HG03439 (cell line): ENCODE measurements at regions not wholly inside any gene's neighbourhood (a gene's known extent, or its start where the extent isn't known, plus 50 kb on each side); places are given as distances from the start of the nearest gene placed in this dataset.
"Not testable (repeated sequence)": the region's sequence is repeated elsewhere in the genome, so short reads cannot be mapped to it uniquely, and the experiment has no call there.

ENCODE experiments used
- ATAC-seq: cut with Tn5 transposase; IDR thresholded peaks from one replicate; pipeline ENCODE4 v1.9.1; 2021; ENCODE audit warnings: mild to moderate bottlenecking, moderate library complexity; ENCODE audit not compliant: unreplicated experiment

DNA sequence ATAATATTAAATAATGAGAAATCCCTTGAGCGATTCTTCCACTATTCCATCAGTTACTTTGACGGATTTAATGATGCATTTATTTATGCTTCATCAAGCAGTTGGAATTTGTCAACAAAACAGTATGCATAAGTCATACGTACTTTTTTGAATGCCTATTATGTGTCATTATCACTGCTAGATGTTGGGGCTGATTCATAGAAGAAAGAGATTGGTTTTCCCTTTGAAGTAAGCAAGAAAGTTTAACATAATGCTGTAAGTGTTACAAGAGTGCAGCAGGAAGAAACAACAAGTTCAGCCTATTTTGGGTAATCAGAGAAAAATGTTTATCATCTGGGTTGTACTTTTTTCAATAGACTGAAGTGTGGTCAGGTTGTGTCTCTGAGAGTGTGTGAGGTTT, 121.2 kb upstream of the RANBP3L start:
- ATAC-seq = no peak

DNA sequence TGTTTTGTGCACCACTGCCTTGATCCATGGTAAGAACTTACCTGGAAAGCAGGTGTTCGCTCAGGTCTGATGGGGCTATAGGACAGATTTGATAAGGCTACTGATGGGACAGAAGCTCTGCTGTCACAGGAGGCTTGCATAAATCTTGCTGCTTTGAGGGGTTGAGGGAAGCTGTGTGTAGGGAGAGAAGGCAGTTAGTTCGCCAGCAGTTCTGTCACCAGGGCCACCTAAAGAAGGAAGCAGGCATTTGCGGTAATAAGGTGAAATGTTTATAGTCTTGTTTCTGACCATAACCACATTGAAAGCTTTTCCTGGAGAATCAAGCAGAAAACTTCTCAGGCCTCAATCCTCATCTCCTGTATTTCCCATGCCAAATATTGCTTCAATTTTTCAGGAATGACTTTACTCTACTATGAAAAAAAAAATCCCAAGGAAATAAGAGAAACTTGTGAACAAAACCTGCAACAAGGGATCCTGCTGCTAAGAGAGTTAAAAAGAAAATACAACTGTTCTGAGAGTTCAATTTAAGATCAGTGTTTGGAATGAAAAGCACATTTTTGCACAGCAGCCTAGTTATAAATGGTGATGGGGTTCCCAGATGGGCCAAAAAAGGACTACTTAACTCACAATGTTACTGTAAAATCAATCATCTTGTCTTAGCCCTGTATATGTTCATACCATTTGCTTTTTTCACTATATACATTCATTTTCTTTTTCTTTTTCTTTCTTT, 122.0 kb upstream of the RANBP3L start:
- no peak for ATAC-seq

DNA sequence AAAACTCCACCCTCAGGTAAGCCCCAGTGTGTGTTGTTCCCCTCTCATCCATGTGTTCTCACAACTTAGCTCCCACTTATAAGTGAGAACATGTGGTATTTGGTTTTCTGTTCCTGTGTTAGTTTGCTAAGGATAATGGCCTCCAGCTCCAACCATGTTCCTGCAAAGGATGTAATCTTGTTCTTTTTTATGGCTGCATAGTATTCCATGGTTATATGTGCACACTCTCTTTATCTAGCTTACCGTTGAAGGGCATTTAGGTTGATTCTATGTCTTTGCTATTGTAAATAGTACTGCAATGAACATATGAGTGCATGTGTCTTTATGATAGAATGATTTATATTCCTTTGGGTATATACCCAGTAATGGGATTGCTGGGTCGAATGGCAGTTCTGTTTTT, 124.4 kb upstream of the RANBP3L start:
- not testable (repeated sequence) for ATAC-seq

DNA sequence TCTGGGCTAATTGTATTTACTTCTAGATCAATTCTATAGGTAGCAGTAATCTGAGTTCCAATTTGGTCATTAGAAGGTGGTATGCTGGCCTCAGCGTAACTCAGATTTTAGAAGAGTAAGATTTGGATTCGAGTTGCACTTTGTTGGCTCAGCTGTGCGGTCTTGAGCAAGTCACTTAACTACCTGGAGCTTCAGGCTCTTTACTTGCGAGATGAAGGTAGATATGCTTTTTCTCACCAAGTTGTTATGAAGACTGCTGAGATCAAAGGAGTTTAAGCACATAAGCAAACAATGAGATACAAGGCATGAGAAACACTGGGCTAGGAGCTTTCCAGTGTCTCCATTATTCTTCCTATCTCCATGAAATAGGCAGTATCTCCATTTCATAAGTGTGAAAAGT, 133.8 kb upstream of the RANBP3L start:
- ATAC-seq = no peak

DNA sequence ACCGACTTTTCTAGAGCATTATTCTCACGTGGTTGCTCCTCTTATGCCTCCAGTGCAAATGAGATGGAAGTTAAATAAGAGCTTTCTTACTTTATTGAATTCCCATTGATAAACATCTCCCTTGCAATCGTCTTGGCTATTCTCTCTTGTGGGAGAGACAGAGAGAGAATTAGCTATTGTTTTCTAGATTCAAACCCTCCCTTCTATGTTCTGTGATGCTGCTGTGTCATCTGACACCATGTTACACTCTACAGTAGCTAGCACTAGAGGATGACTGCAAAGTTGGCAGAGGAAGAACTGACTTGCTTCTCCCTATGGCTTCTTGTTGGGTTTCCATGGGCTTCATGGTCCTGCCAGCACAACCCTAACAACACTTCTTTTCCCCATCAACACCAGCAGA, 134.6 kb upstream of the RANBP3L start:
- no peak for ATAC-seq

DNA sequence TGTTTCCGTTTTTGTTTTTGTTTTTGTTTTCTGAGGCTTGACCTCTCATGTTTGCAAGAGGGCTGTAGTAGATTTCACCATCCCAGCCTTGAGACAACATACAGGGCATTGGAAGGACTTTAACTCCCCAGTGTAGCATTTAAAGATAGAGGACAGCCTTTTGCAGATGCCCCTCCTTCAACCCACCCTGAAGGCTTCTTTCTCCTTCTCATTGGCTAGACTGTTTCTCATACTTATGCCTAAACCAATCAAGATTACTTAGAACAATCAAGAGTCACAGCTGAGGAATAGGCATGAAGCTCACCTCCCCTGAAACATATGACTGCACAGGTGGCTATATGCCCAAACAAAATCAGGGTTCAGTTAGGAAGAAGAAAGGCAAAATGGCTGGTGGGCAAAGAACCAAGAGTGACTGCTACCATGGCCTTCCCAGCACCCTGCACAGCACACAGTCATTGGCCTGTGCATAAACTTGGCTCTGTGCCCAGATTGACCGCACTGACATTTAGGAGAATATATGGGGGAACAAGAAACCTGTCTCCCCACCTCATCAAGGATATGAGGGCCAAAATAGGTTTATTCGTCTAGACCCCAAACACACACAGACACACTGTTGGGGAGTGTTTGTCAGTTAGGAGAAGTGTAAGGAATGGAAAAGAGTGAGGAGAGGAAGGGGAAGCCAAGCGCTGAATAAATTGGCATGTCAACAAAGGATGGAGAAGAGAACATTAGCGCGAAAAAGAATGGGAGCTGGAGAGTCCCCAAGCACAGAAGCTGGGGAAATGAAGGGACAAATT, 137.3 kb upstream of the RANBP3L start:
- ATAC-seq = no peak

DNA sequence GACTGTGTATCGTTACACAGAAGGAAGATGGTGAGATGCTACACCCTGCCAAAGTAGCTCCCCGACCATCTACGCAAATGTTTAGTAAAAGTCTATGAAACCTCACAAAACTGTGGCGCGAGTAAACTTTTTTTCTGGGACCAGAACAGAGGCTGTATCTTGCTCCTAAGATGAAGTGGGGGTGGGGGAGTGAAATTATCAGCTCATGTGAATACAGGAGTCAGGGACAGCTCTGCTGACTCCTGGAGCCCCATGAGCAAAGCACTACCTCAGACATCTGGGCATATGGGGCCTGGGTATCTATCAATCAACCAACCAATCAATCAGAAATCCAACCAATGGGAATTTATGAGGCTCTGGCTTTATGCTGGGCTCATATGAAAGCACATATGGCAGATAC, 138.6 kb upstream of the RANBP3L start:
- ATAC-seq = no peak

DNA sequence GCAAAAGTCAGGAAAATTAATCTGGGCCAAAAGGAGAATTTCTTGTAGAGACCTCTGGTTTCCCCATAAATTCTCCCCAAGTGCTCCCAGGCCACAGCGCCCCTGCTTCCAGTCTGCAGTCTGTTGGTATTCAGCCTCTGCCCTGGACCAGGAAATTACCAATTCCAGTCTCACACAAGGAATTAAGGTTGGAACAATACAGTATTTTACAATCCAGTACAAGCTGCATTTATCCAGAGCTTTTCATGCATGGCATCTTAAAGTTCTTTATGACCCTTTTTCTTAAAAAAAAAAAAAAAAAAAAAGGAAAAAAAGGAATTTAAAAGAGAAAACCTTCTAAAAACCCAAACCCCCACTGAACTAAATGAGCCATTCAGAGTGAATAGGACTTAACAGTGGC, 139.6 kb upstream of the RANBP3L start:
- no peak for ATAC-seq

DNA sequence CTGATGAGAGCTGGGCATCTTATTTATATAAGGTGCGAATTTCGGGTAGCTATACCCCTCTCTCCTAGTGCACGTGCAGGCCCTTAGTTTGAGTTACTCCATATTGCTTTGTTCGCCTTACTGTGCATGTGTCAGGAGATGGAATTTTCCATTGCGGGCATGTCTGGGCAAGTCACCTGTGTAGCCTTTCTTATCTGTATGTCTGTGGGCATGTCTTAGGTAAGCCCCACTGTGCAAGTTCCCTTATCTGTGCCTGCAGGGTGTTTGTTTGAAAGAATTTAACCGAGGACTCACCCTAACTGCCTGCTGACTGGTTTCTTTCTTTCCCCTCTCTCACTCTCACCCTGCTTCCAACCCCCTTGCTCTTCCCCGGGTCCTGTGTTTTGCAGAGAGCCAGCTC, 140.7 kb upstream of the RANBP3L start:
- no peak for ATAC-seq

DNA sequence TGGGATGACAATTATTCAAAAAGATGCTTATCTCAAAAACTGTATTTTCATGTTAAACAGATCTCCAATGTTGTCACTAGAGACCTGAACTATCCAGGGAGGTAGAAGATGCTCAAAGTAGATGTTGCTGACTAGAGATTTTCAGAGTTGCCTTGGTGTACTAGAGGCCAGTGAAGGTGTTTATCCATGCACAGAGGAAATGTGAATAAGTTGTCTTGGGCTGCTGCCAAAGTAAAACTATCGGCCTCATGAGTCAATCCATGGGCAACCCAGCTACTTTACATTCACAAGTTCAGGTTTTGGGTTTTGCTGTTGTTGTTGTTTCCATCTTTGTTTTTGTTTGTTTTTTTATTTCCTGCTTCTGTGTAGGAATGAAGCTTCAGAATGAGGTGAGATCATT, 141.1 kb upstream of the RANBP3L start:
- no peak for ATAC-seq

DNA sequence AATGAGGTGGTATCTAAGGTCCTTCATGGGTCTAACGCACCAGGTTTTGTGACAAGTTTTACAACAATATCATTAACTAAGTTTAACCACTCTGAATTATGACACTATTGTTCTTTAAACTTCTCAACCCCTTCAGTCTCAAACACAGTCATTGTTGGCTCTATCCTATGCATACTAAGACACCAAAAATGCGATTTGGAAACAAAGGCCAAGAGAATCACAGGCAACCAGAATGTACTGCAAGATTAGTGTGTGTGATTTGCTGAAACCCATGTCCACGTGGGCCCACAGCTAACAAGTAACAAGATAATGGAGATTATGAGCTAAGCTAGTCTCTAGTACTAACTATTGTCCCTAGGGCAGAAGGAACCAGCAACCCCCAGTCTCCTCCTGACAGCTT, 142.2 kb upstream of the RANBP3L start:
- ATAC-seq = no peak

DNA sequence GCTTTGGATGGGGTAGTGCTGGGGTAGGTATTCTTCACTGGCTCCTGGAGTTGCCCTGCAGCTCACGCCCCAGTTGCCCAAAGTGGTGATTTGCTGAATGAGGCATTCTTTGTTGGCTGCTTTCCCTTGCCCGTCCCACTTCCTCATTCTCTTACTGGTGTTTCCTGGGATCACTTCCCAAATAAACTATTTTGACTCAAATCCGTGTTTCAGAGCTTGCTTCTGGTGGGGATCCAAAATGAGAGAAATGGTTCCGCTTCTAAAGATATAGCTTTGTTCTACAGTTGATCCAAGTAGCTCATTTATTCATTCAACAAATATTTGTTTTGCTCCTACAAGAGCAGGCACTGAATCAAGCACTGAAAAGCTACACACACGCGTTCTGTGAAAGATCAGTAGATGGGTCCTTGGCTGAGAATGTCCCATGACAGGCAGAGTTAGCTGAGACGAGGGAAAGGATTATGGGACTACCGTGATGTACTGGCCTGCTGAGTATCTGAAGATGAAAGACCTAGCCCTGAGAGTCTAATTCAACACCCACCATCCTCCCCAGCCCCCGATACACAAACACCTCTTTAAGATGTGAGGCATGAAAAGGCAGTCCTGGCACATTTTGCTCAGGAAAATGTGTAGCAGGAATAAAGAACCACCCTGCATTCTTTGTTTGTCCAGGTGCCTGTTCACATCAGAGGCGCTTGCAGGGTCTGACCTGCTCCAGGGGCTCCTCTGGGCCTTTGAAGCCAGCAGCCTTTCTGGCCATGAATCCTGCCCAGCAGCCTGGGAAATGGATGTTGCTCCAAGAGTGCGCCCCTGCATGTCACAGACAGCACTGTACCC, 143.1 kb upstream of the RANBP3L start:
- no peak for ATAC-seq

DNA sequence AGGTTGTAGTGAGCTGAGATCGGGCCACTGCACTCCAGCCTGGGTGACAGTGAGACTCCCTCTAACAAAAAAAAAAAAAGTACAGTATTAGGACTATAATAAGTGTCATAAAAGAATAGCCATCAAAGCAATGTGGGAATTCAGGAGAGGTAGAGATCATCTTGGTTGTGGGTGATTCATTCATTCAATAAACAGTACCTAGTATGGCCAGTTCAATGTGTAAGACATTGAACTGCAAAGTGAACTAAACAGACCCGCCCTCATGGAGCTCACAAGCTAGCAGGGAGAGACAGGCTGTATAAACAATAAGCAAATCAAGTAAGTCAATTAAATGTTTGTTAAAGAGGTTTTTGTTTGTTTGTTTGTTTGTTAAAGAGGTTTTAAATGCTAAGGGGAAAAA, 146.1 kb upstream of the RANBP3L start:
- ATAC-seq = no peak

DNA sequence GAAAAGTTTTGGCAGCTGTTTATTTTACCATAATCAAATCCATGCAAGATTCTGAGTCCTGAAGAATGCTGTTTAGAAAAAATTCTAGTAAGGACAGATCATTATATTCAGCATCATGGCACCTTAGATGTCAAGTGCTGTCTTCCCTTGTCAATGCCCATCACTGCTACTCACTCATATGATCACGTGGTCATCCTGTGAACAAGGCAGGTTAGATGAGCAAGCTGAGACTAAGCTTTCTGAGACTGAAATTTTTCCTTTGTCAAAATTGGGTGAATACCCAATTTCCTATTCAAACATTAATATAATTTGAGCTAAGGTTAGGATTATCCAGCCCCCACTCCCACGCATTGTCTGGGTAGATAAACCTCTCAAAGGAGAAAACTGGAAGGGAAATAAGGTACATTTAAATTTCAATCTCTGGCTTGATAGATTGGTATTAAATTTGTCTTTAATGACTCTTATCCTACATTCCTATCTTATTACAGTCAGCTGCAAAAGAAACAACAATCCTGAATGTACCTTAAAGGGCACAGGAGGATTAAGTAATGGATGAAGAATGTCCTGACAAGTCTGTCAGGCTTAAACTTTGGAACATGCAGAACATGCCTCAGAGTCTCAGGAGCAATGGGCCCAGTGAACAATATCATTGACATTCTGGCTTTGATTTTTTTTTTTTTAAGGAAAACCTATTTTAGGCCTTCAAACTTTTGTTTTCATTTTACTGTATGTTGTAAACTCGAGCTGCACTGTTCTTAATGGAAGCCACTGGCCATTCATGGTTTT, 148.7 kb upstream of the RANBP3L start:
- ATAC-seq = no peak

DNA sequence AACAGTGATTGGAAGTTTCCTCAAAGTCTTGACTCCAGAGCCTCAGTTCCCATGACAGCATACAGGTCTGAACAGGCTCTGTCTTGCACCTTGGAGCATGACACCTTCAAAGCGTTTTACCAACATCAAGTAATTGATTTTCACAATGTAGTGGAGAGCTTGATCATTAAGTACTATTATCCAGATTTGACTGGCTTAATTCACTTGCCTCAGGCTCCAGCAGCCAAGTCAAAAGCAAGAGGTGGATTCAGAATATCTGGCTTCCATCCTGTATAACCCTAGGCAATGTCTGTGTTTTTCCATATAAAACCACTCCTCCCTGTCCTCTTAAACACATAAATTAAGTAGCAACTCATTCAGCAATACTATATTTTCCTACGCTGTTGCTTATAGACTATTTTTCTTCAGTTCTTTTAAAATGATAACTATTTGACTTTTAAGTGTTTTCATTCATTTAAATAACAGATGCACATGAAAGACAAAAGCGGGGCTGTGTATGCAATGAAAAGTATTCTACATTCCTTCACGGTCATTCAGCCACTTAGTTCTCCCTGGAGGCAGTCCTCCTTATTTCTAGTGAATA, 150.8 kb upstream of the RANBP3L start:
- ATAC-seq = no peak

DNA sequence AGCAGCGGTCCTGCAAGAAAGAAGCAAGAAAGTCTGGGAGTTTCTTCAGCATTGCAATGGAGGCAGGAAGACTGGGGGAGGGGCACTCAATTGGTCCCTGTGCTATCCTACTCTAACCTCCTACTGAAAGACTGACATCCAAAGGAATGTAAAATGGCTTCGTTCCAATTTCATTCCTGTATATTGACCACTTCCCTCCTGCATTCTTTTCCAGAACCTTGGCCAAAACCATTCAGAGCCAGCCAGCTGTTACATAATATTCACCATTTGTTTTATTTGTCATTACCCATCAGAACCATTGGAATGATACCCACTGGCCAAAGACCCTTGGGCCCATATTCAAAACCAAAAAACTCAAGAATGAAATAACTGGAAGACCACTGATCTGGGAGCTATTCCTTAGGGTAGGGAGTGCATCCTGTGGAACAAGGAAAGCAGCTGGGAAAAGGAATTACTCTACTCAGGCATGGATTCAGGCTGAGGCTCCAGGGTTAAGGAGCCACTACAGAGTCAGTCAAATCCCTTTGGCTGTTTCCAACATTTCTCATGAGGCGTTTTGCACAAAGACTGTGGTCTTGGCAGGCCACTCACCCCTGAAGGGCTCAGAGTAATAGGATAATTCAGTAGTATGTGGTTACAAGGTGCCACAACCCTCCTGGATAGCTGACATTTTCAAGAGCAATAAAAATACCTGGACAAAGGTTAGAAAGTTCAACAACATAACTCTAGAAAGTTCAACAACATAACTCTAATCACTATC, 148.7 kb upstream of the SLC1A3 start:
- ATAC-seq = no peak

DNA sequence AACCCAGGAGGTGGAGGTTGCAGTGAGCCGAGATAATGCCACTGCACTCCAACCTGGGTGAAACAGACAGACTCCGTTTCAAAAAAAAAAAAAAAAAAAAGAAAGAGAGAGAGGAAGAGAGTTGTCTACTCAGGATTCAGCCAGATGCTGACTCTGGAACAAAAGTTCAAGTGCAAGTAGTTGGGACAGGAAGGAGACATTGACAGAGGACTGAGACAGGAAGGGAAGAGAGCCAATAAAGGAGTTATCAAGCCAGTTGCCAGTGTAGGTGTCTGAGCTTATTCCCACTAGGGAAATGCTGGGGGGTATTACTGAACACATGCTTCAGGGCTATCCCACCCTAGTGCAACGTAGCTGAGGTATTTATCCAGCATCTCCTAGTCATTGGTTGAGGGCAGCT, 147.7 kb upstream of the SLC1A3 start:
- ATAC-seq = no peak

DNA sequence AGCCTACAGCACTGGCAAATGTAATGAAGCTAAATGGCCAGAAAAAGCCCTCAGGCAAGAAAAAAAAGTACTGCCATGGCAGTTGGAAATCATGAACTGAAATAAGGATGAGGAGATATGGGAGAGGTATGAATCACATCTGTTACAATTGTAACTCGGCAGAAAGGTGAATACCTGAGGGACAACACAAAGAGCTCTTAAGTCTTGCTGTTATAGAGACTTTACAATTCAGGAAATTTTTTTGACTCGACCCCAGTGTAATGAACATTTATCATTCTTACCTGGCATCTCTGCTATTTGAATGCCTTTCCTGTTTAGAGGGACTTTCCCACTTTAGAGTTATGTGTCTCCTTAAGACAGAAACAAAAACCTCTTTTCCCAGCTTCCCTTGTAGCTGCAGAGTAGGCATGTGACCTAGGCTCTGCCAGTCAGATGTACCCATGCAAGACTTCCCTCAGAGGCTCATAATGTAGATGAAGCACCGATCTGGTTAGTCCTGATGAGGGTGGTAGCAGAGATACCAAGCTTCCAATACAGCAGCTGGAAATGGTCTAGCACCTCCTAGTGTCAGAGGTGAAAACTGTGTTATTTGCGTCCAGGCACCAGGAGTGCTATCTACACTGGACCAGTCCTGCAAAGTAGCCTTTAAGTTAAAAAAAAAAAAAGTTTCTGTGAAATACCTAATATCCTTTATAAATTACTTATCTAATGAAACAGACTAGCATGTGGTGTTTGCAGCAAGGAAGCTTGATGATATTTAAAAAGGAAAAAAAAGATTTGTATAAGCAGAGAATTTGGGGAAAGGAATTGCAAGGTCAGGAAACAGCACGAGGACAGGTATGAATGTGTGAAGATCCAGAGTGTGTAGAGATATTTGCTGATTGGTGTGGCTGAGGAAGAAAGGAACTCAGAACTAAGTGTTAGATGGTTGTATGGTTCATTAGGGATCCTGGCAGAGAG, 146.9 kb upstream of the SLC1A3 start:
- ATAC-seq = no peak
